ENCODE measurements at regions not wholly inside any gene's neighbourhood (a gene's known extent, or its start where the extent isn't known, plus 50 kb on each side); places are given as distances from the start of the nearest gene placed in this dataset.

- TF ChIP-seq, protein P1, sequence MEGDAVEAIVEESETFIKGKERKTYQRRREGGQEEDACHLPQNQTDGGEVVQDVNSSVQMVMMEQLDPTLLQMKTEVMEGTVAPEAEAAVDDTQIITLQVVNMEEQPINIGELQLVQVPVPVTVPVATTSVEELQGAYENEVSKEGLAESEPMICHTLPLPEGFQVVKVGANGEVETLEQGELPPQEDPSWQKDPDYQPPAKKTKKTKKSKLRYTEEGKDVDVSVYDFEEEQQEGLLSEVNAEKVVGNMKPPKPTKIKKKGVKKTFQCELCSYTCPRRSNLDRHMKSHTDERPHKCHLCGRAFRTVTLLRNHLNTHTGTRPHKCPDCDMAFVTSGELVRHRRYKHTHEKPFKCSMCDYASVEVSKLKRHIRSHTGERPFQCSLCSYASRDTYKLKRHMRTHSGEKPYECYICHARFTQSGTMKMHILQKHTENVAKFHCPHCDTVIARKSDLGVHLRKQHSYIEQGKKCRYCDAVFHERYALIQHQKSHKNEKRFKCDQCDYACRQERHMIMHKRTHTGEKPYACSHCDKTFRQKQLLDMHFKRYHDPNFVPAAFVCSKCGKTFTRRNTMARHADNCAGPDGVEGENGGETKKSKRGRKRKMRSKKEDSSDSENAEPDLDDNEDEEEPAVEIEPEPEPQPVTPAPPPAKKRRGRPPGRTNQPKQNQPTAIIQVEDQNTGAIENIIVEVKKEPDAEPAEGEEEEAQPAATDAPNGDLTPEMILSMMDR (IDR thresholded peaks at IDR 0.05; ENCODE audit: control extremely low read depth, extremely low read depth) = no peak
- H3K27ac ChIP-seq (ENCODE audit: low read depth in 1 of 2, low read length in 1 of 2) = no peak overlapping the region
- no peak overlapping the region for H3K4me3 ChIP-seq
- H3K36me3 ChIP-seq (ENCODE audit: control insufficient read depth in 4 of 4, insufficient read depth in 4 of 4, low read length in 4 of 4) = no peaks in the 10 kb centered on the region
- ATAC-seq (ENCODE audit: insufficient read depth, low FRiP score) (no peak), DNase-seq (peak; percentile 23 to 66 (median 33))
- H3K9me3 ChIP-seq (ENCODE audit: control insufficient read depth in 4 of 4, insufficient read depth in 3 of 4, low read length in 3 of 4) = no peaks in the 10 kb centered on the region
- peaks cover 0 to 29% (median 10%) of the 10 kb centered on the region in 5 donors for H3K4me1 ChIP-seq (ENCODE audit: control insufficient read depth in 5 of 5, insufficient read depth in 5 of 5, low read length in 5 of 5)
- H3K27me3 ChIP-seq (ENCODE audit: control insufficient read depth in 3 of 3, insufficient read depth in 3 of 3, low read length in 2 of 3) = no peaks in the 10 kb centered on the region
- H3K9ac ChIP-seq (ENCODE audit: insufficient read depth in 1 of 2, low read length in 2 of 2) = no peak overlapping the region
- WGBS, 2 donors = 76 to 77% methylated on average over 6 of the region's 6 CpGs
These were observed 199.9 kb downstream of the CD83 start for GRCh38 chr6:14317387-14317970.

- no peaks in the 10 kb centered on the region for H3K27me3 ChIP-seq (ENCODE audit: control insufficient read depth in 3 of 3, insufficient read depth in 3 of 3, low read length in 2 of 3)
- no peak overlapping the region for H3K4me3 ChIP-seq
- ATAC-seq (ENCODE audit: insufficient read depth, low FRiP score) = no peak
- H3K9ac ChIP-seq (ENCODE audit: insufficient read depth in 1 of 2, low read length in 2 of 2) = no peak overlapping the region
- peaks cover 0 to 37% (median 10%) of the 10 kb centered on the region in 5 donors for H3K4me1 ChIP-seq (ENCODE audit: control insufficient read depth in 5 of 5, insufficient read depth in 5 of 5, low read length in 5 of 5)
- DNase-seq = no peak
- no peaks in the 10 kb centered on the region for H3K9me3 ChIP-seq (ENCODE audit: control insufficient read depth in 4 of 4, insufficient read depth in 3 of 4, low read length in 3 of 4)
- 88 to 89% methylated on average over 5 of the region's 5 CpGs for WGBS, 2 donors
- H3K27ac ChIP-seq (ENCODE audit: low read depth in 1 of 2, low read length in 1 of 2) = no peak overlapping the region
- TF ChIP-seq, protein P1 (IDR thresholded peaks at IDR 0.05; ENCODE audit: control extremely low read depth, extremely low read depth) = no peak
- H3K36me3 ChIP-seq (ENCODE audit: control insufficient read depth in 4 of 4, insufficient read depth in 4 of 4, low read length in 4 of 4) = no peaks in the 10 kb centered on the region
These were observed 202.8 kb downstream of the CD83 start for GRCh38 chr6:14320332-14320731.

- TF ChIP-seq, protein P1 (IDR thresholded peaks at IDR 0.05; ENCODE audit: control extremely low read depth, extremely low read depth) = no peak
- H3K36me3 ChIP-seq (ENCODE audit: control insufficient read depth in 4 of 4, insufficient read depth in 4 of 4, low read length in 4 of 4) = no peaks in the 10 kb centered on the region
- WGBS, 2 donors = 93% methylated on average over 10 of the region's 10 CpGs
- no peak overlapping the region for H3K27ac ChIP-seq (ENCODE audit: low read depth in 1 of 2, low read length in 1 of 2)
- peaks cover 0 to 24% (median 3%) of the 10 kb centered on the region in 5 donors for H3K4me1 ChIP-seq (ENCODE audit: control insufficient read depth in 5 of 5, insufficient read depth in 5 of 5, low read length in 5 of 5)
- DNase-seq (peak in 1 of 3 donors; percentile 16), ATAC-seq (ENCODE audit: insufficient read depth, low FRiP score) (no peak)
- no peak overlapping the region for H3K4me3 ChIP-seq
- H3K9ac ChIP-seq (ENCODE audit: insufficient read depth in 1 of 2, low read length in 2 of 2) = no peak overlapping the region
- H3K9me3 ChIP-seq (ENCODE audit: control insufficient read depth in 4 of 4, insufficient read depth in 3 of 4, low read length in 3 of 4) = no peaks in the 10 kb centered on the region
- H3K27me3 ChIP-seq (ENCODE audit: control insufficient read depth in 3 of 3, insufficient read depth in 3 of 3, low read length in 2 of 3) = no peaks in the 10 kb centered on the region
These were observed 204.6 kb downstream of the CD83 start for GRCh38 chr6:14321992-14322772.
